HUES48 (cell line): ENCODE measurements at regions not wholly inside any gene's neighbourhood (a gene's known extent, or its start where the extent isn't known, plus 50 kb on each side); places are given as distances from the start of the nearest gene placed in this dataset.

Experiments used
- H3K27ac ChIP-seq: one replicate; pipeline ENCODE4 v1.7.0; 2013; ENCODE audit warnings: low read depth, low read length, inconsistent platforms
- H3K27me3 ChIP-seq: 2 replicates; pipeline ENCODE4 v1.6.1; 2013; ENCODE audit warnings: mild to moderate bottlenecking, low read length; ENCODE audit not compliant: control insufficient read depth, insufficient read depth
- H3K36me3 ChIP-seq: 2 replicates; pipeline ENCODE4 v1.6.1; 2013; ENCODE audit warnings: low read length; ENCODE audit not compliant: control insufficient read depth, insufficient read depth
- H3K4me1 ChIP-seq: 2 replicates; pipeline ENCODE4 v1.6.1; 2013; ENCODE audit warnings: mild to moderate bottlenecking, low read length; ENCODE audit not compliant: control insufficient read depth, insufficient read depth
- H3K4me3 ChIP-seq: 2 replicates; pipeline ENCODE4 v1.5.1; 2013; ENCODE audit warnings: mild to moderate bottlenecking, low read depth, low read length
- H3K9ac ChIP-seq: 2 replicates; pipeline ENCODE4 v1.6.1; 2013; ENCODE audit warnings: mild to moderate bottlenecking, low read depth, low read length, moderate library complexity
- H3K9me3 ChIP-seq: 2 replicates; pipeline ENCODE4 v1.6.1; 2013; ENCODE audit warnings: low read length; ENCODE audit not compliant: control insufficient read depth, insufficient read depth

DNA sequence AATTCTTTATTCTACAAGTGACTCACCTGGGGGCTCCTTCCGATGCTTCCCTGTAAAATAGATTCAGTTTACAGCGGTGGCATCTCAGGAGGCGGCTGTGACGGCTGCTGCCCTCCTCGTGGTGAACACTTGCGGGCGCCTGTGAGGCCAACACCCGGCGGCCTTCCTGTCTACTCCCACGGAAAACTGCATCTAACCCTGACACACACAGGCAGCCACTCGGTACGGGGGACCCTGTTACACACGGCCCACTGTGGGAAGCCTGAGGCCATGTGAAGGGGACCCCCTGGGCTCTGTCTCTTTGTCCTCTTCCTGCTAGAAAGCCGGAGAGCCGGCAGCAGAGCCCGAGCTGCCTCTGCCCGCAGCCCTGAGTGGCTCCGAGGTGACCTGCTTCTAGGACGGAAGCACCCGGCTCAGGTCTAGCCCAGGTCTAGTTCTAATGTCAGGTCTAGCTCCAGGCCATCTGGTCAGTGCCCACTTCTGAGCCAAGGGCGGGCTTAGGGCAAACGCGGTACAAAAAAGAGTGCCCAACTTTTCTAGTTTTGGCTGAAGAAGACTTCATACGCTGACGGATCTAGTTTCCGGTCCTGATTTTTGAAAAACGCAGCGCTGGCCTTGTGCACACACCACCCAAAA is 159.4 kb downstream of the ENGASE start:
- H3K9me3 ChIP-seq, result no peaks in the 10 kb centered on the region
- no peak overlapping the region for H3K27ac ChIP-seq
- no peaks in the 10 kb centered on the region for H3K4me1 ChIP-seq
- H3K27me3 ChIP-seq, result no peaks in the 10 kb centered on the region
- no peaks in the 10 kb centered on the region for H3K36me3 ChIP-seq
- H3K4me3 ChIP-seq, result no peak overlapping the region
- H3K9ac ChIP-seq, result no peak overlapping the region

DNA sequence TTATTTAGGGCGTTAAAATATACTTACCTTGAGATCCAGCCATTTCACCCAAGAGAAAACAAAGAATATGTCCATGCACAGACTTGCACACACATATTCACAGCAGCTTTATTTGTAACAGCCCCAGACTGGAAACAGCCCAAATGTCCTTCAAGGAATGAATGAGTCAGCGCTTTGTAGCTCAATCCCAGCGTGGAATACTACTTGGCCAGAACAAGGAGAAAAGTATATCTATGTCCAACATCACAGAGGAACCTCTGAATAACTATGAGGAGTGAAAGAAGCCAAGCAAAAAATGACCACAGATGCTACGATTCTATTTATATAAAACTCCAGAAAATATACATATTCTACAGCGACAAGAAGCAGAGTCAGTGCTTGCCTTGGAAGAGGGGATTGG is 158.3 kb downstream of the ENGASE start:
- Histone ChIP-seq H3K4me1 (no peaks in the 10 kb centered on the region), H3K27ac (no peak overlapping the region), H3K27me3 (no peaks in the 10 kb centered on the region)

DNA sequence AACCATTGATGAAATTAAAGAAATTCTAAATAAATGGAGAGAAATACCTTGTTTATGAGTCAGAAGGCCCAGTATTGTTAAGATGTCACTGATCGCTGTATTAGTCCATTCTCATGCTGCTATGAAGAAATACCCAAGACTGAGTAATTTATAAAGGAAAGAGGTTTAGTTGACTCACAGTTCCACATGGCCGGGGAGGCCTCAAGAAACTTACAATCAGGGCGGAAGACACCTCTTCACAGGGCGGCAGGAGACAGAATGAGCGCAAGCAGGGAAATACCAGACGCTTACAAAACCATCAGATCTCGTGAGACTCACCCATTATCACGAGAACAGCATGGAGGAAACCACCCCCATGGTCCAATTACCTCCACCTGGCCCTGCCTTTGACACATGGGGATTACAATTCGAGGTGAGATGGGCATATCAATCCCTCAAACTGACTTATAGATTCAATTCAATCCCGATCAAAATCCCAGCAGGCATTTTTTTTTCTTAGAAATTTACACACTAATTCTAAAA is 157.2 kb downstream of the ENGASE start:
- H3K9ac ChIP-seq, result no peak overlapping the region
- H3K27ac ChIP-seq, result no peak overlapping the region
- H3K36me3 ChIP-seq, result no peaks in the 10 kb centered on the region
- no peaks in the 10 kb centered on the region for H3K9me3 ChIP-seq
- no peaks in the 10 kb centered on the region for H3K4me1 ChIP-seq
- H3K27me3 ChIP-seq, result no peaks in the 10 kb centered on the region
- H3K4me3 ChIP-seq, result no peak overlapping the region

More for the DNA sequence above, 158.3 kb downstream of the ENGASE start:
- no peaks in the 10 kb centered on the region for H3K9me3 ChIP-seq
- H3K4me3 ChIP-seq, result no peak overlapping the region
- no peak overlapping the region for H3K9ac ChIP-seq
- no peaks in the 10 kb centered on the region for H3K36me3 ChIP-seq

DNA sequence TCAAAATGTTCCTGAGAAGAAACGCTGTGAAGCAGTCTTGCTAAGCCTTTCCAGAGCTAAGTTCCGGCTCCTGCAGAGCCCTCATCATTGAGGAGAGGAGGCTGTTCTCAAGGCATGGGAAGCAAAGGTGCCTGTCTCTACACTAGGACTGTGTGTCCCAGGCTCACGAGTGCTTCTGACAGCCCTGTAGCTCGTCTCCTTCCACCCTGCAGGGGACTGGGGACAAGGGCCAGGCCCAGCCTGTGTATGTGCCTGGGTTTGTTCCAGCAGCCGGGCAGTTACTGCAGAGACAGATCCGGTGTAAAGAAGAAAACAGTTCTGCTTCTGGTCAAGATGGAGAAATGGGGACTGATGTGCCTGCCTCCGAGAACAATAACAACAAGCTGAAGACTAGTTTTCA is 156.0 kb downstream of the ENGASE start:
- H3K36me3 ChIP-seq, result no peaks in the 10 kb centered on the region
- no peaks in the 10 kb centered on the region for H3K27me3 ChIP-seq
- H3K4me1 ChIP-seq, result no peaks in the 10 kb centered on the region
- no peak overlapping the region for H3K27ac ChIP-seq
- H3K4me3 ChIP-seq, result no peak overlapping the region
- H3K9me3 ChIP-seq, result no peaks in the 10 kb centered on the region
- H3K9ac ChIP-seq, result no peak overlapping the region

DNA sequence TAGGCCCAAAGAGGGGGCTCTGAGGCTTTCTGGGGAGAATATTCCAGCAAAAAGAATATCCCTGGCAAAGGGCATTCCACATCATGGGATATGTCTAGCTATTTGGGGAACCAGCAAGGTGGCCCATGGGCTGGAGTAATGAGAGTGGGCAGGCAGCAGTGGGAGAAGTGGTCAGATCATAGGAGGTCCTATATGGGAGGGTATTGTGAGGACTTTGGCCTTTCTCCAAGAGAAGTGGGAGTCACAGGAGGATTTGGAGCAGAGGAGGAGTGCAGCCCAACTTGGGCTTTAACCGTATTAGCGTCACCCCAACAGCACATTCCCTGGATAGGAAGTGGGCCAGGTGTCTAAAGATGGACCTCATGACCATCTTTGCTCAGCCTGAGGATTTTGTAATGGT is 151.4 kb downstream of the ENGASE start:
- Histone ChIP-seq H3K9me3 (no peaks in the 10 kb centered on the region), H3K9ac (no peak overlapping the region), H3K27me3 (no peaks in the 10 kb centered on the region; the same call in 1 of the 2 replicates), H3K4me1 (peaks cover under 1% of the 10 kb centered on the region; the same call in 1 of the 2 replicates), H3K27ac (no peak overlapping the region), H3K36me3 (no peaks in the 10 kb centered on the region), H3K4me3 (no peak overlapping the region)

DNA sequence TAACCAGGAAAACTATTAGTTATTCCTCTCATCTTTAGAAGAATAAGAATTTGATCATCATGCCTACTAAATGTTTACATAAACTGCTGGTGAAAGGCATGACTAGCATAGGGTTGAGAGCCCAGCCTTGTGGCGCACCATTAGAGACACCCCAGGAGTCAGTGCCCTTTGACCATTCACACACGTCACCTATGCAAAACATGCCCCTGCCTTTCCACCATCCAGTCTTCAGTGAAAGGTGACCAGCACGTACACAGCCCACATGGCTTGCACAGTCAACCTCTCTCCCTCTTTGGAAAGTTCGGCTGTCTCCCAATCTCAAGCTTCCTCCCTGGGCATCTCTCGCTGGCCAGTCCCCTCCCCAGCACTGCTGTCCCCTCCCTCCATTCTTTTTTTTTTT is 150.3 kb downstream of the ENGASE start:
- no peaks in the 10 kb centered on the region for H3K9me3 ChIP-seq
- H3K27ac ChIP-seq, result no peak overlapping the region
- H3K9ac ChIP-seq, result no peak overlapping the region
- H3K36me3 ChIP-seq, result no peaks in the 10 kb centered on the region
- no peak overlapping the region for H3K4me3 ChIP-seq
- H3K27me3 ChIP-seq, result peaks cover 2% of the 10 kb centered on the region; the same call in 1 of the 2 replicates
- peaks cover 9% of the 10 kb centered on the region for H3K4me1 ChIP-seq

DNA sequence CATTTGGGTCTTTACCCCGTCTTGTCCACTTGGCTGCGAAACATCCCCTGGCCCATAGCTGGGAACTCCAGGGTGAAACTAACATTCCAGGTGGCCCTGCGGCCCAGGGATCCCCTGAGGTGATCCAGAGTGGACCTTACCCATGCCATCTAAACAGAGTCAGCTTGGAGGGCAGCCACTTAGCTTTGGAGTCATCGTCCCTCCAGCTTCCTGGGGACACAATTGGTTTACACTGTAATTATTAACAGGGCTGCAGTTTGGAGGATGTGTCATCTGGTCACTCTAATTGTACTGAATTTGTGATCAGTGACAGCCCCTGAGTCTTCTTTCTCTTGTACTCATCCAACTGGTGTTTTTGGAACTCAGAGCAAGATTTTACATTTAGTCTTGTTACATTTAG is 149.9 kb downstream of the ENGASE start:
- Histone ChIP-seq H3K36me3 (no peaks in the 10 kb centered on the region), H3K9ac (no peak overlapping the region), H3K27ac (no peak overlapping the region), H3K4me3 (no peak overlapping the region), H3K9me3 (no peaks in the 10 kb centered on the region), H3K27me3 (peaks cover 2% of the 10 kb centered on the region; the same call in 1 of the 2 replicates), H3K4me1 (peaks cover 10% of the 10 kb centered on the region)

DNA sequence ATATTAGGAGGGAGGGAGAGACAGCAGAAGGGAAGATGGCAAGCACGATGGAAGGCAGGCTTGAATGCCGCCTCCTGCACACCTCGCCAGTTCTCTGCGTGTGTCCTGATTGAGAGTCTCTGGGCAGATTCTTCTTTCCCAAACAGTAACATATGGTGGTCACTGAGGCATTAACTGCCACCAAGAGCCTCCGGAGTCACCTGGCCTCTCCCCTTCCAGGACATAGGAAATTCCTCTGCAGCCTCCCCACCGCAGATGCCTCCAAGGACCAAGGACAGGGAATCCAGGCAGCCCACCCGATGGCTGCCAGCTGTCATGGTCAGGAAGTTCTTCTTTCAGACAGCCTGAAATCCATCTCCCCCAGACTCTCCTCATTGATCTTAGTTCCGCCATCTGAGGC is 149.3 kb downstream of the ENGASE start:
- Histone ChIP-seq H3K9ac (no peak overlapping the region), H3K9me3 (no peaks in the 10 kb centered on the region), H3K36me3 (no peaks in the 10 kb centered on the region), H3K4me3 (no peak overlapping the region), H3K27ac (no peak overlapping the region), H3K4me1 (peaks cover 13% of the 10 kb centered on the region), H3K27me3 (peaks cover 2% of the 10 kb centered on the region; the same call in 1 of the 2 replicates)

DNA sequence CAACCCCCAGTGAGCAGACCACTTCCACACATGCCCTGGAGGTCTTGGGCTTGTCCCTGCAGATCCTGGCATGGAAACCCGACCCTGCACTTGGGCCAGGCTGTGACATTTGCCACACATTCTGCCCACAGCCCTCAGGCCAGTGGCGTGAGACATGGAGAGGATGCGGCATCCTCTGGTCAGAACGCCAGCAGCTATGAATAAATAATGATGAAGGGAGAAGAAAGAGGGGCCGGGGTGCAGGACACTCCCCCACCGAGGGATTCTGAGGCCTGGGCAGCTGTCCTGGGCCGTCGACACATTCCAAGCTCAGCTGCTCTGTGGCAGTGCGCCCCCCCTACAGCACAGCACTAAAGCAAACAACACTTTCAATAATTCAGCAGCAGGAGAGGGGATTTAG is 148.8 kb downstream of the ENGASE start:
- Histone ChIP-seq H3K9me3 (no peaks in the 10 kb centered on the region), H3K27me3 (peaks cover 2% of the 10 kb centered on the region; the same call in 1 of the 2 replicates), H3K36me3 (no peaks in the 10 kb centered on the region), H3K9ac (no peak overlapping the region), H3K4me1 (peaks cover 13% of the 10 kb centered on the region), H3K27ac (no peak overlapping the region), H3K4me3 (no peak overlapping the region)

DNA sequence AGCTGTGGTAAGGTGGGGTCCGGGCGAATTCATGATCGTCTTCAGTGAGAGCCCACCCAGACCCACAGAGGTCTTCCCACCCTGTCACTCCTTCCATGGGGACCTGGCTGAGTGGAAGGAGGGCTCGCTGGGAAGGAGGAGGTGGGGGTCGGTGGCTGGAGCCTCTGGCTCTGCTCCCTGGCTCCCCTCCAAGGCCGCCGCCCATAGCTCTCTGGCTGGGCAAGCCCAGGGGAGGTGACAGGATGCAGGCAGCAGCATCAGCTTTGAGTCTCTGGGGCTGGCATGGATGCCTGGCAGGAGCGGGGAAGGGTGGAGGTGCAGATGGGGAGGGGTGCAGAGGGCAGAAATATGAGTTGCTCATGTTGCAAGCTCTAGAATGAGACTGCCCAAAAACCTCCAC is 147.0 kb downstream of the ENGASE start:
- Histone ChIP-seq H3K4me1 (peaks cover 13% of the 10 kb centered on the region), H3K9me3 (no peaks in the 10 kb centered on the region), H3K27me3 (peaks cover 2% of the 10 kb centered on the region; the same call in 1 of the 2 replicates), H3K36me3 (no peaks in the 10 kb centered on the region), H3K9ac (no peak overlapping the region), H3K4me3 (no peak overlapping the region), H3K27ac (no peak overlapping the region)

DNA sequence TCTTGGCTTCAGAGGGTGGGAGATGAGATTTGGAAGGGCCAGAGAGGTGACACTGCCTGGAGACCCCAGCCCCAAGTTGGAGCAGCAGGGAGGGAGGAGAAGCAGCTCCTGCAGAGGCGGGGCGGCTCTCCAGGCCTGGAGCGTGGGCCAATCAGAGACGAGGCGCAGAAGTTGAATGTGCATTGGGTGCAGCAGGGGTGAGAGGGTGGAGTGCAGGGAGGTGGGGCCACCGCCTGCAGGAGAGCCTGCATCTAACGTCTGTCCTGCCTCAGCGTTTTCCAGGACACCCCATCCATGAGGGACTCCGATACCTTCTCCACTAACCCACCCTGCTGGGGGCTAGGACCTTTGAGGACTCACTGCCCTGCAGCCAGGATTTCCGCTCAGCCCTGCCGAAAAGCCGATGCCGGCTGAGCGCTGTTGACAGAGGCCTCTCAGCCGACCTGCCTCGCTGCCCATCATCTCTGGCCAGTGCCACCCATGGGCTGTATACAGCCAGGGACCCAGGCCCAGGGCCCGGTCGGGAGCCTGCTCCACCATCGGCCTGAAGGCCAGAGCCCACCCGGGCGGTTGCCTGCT is 146.2 kb downstream of the ENGASE start:
- Histone ChIP-seq H3K4me3 (peak overlapping the region; percentile 71), H3K4me1 (peaks cover 13% of the 10 kb centered on the region), H3K9me3 (no peaks in the 10 kb centered on the region), H3K27me3 (peaks cover 2% of the 10 kb centered on the region; the same call in 1 of the 2 replicates), H3K36me3 (no peaks in the 10 kb centered on the region), H3K27ac (no peak overlapping the region), H3K9ac (no peak overlapping the region)
